A172 (cell line): ENCODE measurements at regions not wholly inside any gene's neighbourhood (a gene's known extent, or its start where the extent isn't known, plus 50 kb on each side); places are given as distances from the start of the nearest gene placed in this dataset.

ENCODE experiments used
- DNase-seq: peaks from one replicate; pipeline ENCODE4 v3.0.0-alpha.2; 2015; ENCODE audit warnings: low spot score

DNA sequence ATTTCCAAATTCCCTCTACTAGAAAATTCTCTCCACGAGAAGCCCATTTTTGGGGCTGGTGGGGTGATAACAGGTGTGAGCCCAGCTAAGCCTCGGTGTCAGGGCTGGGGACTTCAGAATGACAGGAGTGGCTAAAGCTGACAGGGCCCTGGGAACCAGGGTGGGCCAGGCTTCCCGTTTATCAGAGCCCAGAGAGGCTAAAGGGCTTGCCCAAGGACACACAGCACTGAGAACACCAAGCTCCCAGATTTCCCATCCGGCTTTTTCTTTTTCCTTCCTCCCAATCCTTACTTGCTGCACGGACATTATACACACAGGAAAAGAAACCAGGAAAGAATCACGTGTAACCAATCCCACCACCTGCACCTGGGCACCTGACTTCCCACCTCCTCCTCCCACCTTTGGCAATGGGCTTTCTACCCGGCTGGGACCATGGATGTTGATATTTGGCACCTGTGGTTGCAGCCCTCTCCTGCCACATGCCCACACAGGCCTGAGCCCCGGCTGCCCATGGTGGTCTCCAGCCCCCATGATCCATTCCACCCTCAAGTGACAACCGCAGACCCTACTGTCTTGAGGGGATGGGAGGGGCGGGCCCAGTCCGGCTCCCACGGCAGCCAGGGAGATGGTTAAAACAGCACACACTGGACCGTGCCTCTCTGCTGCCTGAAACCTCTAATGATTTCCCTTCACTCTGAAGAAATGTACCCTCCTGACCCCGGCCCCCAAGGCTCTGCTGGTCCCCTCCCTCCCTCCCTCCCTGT lies 78.9 kb downstream of the ENGASE start:
- no peak for DNase-seq

DNA sequence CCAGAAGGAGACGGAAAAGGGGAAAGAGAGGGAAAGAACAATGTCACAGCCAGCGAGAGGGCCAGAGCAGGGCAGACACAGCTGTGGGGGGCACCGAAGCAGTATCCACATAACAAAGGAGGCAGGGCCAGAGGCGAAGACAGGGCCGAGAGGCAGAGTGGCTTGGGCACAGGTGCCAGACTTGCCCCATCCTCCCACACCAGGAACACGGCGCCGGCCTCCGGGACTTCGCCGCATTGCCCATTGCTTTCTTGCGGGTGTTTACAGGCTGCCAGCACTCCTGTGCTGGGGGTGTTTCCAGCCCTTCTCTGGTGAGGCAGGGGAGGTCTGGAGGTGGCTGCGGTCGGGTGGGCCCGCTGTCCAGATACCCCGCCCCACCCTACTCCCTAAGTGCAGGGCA lies 78.0 kb downstream of the ENGASE start:
- DNase-seq = no peak

DNA sequence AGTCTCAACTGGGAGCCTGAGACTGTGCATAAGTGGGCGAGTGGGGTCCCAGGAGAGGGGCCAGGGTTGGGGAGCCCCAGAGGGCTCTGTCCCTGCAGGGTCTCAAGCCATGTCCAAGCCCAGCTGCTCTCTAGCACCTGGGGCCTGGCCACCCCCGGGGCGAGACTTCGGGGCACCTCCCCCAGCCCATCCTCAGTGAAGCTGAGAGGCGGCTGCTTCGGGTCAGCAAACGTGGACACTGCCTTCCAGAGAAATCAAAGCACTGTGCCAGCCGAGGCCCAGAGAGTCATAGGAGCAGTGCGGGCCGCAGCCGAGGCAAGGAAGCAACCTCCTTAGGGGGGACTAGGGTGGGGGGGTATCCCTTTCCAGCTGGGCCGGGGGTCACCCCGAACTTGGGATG lies 77.5 kb downstream of the ENGASE start:
- DNase-seq = no peak

DNA sequence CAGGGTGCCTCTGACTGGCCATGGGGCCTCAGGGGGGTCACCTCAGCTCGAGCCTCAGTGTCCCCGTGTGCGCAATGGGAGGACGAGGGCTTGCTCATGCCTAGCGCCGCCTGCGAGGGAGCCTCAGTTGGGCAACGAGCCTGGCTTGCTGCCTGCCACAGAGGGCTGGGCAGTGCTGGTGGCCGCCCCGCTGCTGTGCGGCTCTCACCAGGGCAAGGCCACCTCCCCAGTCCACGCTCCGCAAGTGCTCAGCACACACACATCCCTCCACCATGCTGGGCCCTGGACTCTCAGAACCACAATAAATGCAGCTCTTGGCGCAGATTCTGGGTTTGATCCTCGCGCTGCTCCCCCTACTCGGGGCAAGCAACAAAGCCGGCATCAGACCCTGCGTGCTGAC lies 76.2 kb downstream of the ENGASE start:
- no peak for DNase-seq

DNA sequence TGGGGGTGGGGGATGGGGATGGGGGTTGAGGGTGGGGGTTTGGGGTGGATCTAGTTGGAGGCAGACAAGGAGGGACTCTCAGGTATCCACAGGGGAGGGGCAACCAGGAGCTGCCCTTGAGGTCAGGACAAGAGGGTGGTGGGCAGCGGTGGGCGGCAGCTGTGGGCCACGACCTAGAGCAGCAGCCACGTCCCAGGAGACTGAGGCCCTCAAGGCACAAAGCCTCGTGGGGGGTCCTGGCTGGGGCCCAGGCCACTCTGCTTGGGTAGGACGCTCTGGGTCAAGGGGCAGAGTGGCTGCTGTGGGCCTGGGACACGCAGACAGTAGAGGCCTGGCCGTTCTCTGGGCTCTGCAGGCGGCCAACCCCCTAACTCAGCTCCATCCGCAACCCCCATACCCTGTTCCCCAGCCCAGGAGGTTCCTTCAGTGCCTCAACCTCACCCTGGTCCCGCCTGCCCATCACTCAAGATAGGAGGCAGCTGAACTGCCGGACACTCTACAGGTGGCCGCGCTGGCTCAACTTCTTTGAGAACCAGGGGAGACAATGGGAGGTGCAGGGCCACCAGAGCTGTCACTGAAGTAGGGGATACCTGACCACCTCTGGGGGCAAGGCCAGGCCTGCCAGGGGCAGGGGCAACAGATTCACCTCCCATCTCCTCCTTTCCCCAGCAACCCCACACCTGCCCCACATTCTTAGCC lies 75.6 kb downstream of the ENGASE start:
- DNase-seq = no peak

DNA sequence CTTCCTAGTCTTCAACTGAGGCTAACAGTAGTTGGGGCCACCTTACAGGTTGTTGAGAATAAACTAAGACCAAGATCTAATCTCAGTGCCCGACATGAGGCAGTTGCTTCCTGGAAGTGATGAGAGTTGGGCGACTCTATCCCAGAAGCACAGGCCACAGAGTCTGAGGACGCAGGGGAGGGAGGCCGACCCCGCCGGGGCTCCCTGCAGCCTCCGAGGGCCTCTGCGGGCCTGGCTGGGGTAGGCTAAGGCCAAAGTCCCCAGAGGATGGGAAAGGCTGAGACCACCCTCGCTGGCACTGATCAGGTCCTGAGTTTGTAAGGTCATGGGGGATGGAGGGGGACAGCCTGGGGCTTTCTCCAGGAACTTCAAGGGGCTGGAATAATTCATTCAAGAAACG lies 74.0 kb downstream of the ENGASE start:
- no peak for DNase-seq

DNA sequence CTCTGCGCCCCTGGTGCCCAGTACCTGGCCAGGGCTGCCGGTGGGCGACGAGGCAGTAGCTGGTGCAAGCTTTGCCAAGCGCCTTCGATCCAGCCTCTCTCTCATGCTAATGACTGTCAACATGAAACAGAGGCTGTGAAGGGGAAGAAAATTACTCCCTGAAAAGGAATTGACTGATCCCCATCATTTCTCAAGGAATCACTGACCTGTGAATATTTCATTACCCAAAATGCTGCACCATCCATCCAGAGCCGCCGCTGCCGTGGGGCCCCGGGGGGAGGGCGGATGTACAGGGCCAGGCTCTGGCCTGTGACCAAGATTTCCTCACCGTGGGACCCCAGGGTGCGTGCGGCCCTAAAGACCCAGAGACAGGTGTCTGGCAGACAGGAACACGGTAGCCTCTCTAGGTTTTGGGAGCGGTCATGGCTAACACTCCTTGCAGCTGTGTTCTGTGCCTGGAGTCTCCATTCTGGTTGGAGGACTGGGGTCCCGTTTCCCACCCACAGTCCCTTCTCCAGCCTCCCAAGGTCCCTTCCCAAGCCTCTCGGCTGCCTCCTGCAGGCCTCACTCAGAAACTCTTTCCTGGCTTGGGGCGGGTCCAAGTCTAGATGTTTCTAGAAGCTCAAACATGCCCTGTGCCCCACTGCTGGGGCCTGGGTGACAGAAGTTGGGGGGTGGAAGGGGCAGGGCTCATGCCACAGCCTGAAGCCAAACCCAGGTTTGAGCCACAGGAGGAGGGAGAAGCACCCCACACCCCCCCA lies 73.3 kb downstream of the ENGASE start:
- no peak for DNase-seq

DNA sequence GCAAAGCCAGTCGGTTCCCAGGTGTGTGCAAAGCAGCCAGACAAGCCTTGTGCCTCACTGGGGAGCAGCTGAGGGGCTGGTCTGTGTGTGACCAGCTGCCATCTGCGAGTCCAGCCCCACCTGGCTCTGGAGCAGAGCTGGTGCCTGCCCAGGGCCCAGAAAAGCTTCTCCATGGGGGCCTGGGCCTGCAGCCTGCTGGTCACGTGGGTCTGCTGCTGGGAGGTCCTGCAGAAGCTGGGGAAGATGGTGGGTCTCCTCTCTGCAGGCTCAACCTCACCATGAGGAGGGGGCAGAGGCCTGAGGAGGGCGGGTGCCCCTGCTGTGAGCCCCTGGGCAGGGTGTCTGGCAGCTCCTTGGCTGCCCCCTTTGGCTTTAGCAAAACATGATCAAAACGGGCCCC lies 71.9 kb downstream of the ENGASE start:
- no peak for DNase-seq

DNA sequence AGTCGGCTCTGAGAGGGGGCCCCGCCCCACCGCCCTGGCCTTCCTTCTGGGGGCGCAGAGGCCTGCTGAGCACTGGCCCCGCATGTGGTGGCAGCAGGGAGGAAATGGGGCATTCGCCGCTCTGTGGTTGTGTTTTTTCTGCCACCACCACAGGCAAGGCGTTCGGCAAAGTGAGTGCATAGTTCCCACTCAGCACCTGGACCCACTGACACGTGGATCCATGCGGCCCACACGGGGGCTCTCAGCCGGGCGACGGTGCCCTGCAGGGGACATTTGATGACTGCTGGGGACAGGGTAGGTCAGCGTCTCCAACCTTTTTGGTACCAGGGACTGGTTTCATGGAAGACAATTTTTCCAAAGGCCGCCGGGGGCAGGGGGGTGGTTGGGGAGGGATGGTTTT lies 70.9 kb downstream of the ENGASE start:
- no peak for DNase-seq

DNA sequence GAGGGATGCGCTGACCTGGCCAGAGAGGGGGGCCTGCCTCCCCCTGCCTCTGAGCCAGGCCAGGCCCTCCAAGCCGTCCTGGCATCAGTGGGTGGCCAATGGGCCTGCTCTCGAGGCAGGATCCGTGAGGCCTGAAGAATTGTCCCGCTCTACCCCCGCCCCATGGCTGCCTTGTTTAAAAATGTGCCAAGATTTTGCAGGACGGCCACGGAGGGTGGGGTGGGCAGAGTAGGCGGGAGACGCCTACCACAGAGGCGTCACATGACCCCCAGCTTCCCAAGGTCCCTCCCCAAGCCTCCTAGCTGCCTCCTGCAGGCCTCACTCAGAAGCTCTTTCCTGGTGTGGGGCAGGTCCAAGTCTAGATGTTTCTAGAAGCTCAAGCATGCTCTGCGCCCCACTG lies 69.5 kb downstream of the ENGASE start:
- no peak for DNase-seq

DNA sequence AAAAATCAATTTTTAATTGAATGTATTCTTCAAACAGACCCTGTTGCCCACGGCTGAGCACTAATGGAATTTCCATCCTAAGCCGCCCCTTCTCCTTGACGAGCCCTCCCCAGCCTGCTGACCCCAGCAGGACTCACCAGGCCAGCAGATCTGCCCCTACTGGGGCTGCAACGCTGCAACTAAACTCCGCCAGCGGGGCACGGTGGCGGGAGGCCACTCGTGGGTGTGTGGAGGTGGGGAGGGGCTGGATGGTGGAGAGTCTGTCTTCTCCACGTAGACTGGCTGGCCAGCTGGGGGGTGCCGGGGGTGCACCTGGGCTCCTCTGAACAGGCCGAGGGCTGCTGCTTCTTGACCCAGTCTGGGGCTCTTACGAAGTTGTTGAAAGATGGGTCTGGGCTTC lies 67.8 kb downstream of the ENGASE start:
- DNase-seq = no peak

DNA sequence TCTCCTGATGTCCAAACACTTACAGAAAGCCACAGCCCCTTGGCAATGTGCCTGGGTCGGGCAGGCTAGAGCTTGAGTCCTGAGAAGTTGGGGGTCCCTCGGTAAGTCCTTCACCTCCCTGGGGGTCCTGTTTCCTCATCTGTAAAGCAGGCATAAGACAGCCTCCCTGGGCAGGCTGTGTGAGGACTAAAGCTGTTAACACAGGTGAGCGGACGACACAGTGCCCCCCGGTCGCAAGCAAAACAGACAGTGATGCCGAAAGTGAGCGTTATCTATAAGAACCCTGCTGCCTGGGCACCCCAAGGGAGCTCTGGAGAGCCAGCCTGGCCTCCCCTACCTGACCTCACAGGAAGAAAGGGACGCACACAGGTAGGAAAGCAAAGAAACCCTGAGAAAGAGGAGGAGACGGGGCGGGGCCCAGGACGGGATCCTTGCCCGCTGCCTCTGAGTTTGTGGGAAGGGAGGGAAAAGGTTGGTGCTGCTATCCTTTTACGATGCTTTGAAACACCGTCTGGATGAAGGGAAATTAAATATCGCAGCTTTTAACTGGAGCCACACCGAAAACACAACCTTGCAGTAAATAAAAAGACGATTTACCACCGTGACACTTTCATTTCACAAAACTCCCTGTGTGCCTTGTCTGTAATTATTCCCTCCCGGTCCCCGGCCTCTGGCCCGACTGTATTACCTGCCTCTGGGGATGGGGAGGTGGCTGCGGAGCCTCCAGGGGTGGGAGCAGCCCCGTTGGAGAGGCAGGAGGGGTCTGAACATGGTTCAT lies 67.1 kb downstream of the ENGASE start:
- no peak for DNase-seq

DNA sequence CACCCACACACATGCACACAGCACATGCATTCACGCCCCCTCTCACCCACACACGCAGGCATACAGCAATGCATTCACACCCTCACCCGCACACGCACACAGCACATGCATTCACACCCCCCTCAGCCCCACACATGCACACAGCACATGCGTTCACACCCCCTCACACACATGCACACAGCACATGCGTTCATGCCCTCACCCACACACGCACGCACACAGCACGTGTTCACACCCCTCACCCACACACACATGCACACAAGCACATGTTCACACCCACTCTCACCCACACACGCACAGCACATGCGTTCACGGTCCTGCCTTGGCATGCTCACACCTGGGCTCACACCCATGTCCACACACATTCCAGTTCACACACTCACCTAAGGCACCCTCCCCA lies 64.2 kb downstream of the ENGASE start:
- no peak for DNase-seq

DNA sequence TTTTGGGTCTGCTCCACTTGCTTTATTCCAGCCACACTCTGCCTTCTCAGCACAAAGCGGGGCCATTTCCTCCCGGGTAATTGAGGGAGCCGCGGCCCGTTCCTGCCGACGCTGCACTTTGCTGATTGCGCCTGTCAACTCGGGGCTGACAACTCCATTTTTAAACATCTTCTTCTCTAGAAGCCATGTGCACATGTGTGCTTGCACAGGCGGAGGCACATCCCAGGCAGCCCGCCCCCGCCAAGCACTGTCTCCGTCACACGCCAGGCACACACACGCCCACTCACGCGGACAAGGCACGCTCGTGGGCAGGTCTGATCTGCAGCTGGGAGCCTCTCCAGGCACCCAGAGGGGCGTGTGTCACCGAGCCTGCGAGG lies 63.2 kb downstream of the ENGASE start:
- DNase-seq = no peak

DNA sequence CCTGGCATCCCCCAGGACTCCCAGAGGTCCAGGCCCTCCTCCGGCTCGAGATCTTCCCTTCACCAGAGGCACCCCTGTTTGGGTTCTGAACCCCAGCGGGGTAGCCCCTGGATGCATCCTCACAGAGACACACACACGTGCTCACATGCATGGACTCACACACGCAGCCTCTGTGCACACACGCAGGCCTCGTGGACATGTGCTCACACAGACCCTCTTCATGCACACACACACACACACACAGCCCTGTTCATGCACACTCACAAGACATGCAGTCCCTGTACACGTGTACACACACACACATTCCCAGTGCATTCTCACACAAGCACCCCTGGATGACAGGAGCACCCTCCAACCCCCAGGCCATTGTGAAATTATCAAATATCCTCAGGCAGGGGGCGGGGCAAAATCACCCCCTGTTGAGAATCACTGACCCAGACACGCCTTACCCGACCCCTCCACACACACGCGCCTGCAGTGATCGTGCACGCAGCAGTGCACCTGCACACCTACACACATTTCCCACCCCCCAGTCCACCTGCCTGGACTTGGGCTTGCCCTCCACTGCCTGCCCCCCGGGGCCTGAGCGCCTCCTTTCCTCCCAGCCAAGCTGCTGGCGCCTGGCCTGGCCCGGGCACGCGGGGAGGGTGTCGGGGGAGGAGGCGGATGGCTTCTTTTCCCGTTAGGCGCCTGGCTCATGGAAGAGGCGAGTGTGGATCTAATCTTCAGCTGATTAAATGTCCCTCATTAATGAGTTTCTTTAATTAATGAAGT lies 62.6 kb downstream of the ENGASE start:
- DNase-seq = no peak

DNA sequence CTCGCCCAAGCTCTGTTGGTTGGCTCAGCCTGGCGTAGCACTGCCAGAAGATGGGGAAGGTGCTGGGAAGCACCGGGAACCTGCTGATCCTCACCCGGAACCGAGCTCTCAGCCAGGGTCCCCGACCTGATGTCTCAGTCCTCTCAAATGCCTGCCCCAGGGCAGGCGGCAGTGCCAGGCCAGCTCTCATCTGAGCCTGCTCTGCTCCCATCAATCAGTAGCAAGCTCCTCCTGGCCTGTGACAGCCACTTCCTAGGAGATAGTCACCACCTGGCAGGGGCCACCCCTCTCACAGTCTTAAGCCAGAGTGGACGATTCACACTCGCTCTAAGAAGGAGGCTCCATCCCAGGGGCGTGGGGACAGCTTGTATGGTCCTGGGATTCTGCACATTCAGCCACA lies 62.0 kb downstream of the ENGASE start:
- DNase-seq = peak; percentile 33
